Stimulated activated CD8-positive, alpha-beta memory T cell treated with anti-CD3 and anti-CD28 coated beads, Interleukin-12 subunit alpha, Interleukin-12 subunit beta, amount 100 ng/mL, for 1 hour (primary cell): ENCODE measurements at regions not wholly inside any gene's neighbourhood (a gene's known extent, or its start where the extent isn't known, plus 50 kb on each side); places are given as distances from the start of the nearest gene placed in this dataset.
"Not testable (repeated sequence)": the region's sequence is repeated elsewhere in the genome, so short reads cannot be mapped to it uniquely, and the experiment has no call there.

Experiments used
- DNase-seq: peaks from one replicate; pipeline ENCODE4 v3.0.0-alpha.2; 2020; ENCODE audit warnings: low read depth

DNA sequence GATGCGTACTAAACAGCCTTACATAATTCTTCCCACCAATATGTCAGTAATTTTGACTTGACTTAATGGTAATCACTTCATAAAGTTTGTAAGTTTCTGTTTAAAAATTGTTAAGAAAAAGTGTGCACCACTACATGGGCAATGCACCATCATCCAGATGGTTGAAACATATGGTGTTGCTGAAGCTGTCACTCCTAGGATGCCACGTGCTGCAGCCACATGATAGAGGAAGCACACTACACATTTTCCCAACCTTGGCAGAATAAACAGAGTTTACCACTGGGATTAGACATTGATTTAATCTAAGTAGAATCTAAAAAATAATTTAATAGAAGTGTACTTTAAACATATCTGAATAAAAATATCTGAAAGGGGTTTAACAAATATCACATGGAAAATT, 1209.9 kb downstream of the NSUN3 start:
- DNase-seq: no peak

DNA sequence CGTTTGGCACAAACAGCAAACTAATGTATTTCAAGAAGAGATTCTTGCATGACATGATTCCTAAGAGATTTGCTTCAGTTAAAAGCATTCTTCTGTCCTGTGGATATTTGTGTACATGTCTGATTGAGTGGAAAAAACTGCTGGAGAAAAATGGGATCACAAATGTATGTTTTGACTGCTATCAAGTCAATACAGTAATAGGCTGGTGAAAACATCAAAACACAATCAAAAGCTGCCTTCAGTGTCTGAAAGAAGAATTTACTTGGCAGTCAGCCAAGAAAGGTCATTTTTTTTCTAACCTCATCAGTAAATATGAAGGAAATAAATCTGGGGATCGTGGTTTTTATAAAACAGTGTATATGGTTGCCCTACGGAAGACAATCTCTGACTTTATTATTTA, 1214.8 kb downstream of the NSUN3 start:
- no peak for DNase-seq

DNA sequence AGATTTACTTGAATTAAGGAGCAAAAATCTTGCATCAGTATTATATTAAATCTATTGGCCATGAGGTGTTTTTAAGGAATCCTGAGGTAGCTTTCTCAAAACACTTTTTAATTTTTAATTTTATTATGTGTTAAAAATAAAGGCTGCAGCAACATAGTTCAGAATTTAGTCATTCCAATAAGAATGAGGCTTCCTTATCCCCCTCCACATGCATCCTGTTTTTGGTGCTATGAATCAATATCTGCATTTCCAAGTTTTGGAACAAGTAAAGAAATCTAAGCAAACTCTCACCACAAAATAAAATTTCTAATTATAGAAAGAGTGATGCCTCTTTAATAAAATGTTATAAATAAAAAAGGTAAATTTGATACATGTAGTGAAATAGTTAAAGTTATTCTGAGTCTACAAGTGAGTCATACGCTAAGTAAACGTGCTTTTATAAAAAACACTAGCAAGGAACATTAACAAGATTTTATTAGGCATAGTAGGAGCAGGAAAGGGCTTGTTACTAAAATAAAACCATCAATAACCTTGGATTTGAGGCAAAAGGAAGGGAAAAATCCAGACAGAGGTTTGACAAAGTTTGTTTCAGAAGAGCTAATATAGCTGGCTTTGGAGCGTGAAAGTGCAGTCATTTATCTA, 1218.0 kb downstream of the NSUN3 start:
- no peak for DNase-seq

DNA sequence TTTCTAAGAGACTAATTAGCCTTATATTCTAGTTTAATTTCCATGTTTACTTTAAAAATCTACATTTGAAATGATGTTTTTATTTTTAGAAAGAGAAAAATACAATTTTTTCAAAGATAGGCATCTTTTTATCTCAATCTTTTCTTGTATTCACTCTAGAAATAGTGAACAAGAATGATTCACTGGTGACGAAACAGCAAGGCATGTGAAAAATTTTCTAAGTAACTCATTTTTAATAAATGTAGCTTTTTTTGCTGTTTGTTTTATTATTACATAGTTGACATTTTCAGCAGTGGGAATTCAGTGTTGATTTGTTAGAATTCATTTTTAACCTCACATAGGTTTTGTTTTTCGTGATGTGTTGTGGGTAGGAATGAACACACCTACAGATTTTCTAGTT, 1226.4 kb downstream of the NSUN3 start:
- no peak for DNase-seq

DNA sequence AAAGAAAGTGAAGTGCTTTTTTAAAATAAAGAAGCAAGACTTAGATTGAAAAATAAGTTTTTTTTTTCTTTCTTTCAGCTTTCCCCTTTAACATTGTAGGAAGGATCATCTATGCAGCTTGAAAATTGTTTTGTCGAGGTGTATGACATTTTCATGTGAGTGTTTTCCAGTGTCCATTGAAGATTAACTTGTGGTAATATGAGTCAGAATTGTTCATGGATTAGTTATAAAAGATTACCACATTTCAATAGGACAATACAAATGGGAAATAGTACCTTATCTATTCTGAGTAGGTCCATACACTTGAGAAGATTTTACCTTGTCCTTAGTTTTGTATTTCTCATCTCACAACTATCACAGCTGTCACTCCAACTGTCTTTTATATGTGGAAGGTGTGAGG, 1234.7 kb downstream of the NSUN3 start:
- no peak for DNase-seq

DNA sequence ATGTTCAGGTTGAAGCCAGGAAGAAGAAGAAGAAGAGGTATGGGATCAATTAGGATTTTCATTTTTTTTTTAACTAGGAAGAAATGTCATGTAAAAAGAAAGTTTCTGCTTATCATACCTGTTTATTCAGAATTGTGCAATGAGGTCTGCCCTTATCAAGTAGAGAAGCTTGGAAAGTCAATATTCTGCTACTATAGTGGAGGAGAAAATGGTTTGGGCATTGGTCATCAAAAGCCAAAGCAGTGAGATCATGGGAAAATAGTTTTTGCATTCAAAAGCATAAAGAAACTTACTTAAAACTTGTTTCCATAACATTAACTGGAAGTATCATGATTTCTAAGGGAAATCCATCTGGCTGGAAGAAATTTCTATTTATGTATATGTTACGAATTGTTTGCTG, 1239.2 kb downstream of the NSUN3 start:
- no peak for DNase-seq

DNA sequence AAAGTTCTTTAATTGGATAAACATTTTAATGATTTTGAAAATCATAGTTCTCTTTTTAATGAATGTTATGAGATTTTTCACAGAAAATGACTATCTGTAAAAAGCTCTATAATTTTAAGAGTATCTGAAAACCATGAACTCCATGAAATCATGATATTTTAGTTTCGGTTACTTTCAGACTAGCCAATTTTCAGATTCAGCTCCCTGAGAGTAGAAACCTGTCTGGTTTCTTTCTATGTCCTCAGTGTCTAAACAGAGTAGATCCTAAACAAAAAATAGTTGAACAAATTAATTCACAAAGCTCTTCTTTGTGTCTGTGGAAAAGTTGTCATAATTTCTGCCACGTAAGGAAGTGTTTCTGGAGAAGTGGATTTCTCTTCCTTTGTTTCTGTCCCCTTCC, 1247.7 kb downstream of the NSUN3 start:
- DNase-seq: no peak

DNA sequence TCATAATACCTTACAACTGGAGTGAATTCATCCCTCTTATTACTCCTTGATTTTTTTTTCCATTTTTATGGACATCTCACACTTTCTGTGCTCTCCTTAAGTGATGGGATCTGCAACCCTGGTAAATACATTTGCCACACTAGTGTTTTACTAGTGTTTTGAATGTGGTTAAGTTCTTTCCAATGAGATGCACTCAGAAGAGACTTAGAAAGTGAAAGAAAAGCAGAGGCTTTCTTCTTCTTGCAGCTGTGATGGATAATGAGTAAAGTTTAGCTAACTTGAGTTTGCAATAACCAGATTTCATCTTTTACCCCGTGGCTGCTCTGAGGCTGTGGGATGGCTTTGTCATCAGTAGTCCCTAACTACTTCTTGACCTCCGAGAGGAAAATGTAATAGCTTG, 1248.4 kb downstream of the NSUN3 start:
- DNase-seq: no peak

DNA sequence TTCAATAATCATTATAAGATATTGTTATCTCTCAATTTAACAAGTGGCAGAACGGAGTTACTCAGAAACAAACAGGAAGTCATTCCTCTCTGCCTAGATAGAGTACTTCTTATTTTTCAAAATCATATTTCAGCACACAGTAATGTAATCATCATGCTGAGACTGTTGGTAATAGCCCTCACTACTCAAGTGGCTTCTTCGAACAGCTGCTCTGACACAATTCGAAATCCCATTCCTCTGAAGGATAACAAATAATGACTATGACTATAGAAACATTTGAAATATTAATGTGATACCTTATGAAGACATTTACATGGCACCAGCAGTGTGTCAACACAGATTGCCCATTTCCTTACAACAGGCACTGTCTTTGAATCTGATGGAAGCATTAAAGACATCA, 1249.8 kb downstream of the NSUN3 start:
- DNase-seq: no peak

DNA sequence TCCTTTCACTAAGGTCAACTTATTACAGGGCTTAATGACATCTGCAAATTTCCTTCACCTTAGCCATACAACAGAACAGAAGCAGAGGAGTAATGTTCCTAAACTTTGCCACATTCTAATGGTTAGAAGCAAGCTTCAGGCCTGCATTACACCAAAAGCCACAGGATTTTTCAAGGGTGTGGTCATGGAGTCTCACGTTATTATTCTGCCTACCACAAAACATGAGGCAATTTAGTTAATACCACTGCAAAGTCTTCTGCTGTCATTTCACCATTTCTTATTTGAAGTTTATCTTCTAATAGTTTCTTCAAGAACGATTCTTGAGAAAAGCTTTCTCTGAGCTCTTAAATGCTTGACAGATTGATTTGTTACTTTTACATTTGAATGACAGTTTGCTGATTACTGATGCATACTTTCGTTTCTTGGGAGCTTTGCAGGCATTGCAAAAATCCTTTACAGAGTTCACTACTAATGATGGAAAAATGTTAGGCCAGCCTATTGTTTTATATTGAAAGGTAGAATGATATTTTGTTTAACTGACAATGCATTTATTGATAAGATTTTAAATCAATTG, 1257.1 kb downstream of the NSUN3 start:
- DNase-seq: no peak

DNA sequence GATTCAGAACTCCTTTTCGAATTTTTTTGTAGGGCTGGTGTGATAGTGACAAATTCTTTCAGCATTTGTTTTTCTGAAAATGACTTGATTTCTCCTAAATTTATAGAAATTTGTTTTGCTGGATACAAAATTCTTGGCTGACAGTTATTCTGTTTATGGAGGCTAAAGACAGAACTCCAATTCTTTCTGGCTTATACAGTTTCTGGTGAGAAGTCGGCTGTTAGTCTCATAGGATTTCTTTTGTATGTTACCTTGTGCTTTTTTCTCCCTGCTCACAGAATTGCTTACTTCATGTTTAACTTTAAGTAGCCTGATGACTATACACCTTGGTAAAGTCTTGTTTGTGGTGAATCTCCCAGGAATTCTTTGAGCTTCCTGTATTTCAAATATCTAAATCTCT, 1264.6 kb downstream of the NSUN3 start:
- no peak for DNase-seq

DNA sequence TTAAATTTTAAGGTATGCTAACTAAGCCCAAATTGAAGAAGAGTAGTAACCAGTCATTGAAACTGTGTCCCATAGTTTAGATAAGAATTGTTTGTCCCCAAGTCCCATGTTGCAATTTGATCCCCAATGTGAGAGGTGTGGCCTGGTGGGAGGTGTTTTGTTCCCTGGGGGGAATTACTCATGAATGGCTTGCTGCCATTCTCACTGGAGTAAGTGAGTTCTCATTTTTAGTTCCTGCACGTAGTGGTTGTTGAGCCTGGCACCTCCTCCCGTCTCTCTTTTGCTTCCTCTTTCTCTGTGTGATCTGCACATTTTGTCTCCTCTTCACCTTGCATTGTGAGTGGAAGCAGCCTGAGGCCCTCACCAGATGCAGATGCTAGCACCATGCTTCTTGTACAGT, 1271.0 kb downstream of the NSUN3 start:
- no peak for DNase-seq

DNA sequence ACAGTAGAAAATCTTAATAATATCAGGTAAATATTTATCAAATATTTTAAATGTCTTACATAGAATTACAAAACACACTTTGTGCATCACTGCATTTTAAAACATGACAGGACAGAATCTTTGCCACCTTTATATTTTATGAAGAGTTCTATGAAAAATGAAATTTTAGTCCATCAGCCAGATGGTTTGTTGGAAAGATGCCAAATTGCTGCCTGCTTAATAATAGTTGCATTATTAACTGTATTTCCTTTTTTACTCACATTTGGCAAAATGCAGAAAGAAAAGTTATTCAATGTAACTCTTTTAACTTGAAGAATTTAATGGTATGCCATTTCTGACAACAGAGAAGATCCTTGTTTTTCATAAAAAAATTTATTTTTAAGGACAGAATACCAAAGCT, 1271.6 kb downstream of the NSUN3 start:
- no peak for DNase-seq

DNA sequence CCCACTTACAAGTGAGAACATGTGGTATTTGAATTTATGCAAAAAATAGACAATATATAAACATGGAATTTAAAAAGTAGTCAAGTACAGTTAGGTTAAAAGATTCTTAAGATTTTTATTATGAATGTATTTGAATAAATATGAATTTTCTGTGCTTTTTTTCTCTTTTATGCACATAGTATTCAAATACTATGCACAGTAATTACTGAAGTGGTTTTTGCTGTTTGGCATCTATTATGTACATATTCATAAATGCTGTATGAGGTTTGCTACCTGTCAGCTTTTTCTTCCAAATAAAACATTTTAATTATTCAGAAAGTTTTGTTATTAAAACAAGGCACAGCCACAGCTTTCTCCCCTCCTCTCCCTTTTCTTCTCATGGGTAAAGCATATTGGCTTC, 1272.7 kb downstream of the NSUN3 start:
- DNase-seq: no peak

DNA sequence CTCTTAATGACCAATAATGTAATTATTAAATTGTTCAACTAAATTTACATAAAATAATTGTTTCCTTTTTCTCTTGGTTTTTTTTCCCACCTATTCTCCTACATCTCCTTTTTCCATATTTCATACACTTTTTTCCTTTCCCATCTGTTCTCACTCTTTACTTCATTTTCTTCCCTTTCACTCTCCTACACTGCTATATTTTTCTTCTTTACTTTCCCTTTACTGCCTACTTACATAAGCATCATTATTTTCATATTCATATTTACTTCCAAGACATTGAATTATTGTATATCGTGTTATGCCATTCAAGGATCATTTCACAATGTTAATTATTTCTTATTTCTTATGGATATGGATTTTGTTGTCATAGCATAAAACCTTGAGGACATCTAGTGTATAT, 1275.6 kb downstream of the NSUN3 start:
- no peak for DNase-seq

DNA sequence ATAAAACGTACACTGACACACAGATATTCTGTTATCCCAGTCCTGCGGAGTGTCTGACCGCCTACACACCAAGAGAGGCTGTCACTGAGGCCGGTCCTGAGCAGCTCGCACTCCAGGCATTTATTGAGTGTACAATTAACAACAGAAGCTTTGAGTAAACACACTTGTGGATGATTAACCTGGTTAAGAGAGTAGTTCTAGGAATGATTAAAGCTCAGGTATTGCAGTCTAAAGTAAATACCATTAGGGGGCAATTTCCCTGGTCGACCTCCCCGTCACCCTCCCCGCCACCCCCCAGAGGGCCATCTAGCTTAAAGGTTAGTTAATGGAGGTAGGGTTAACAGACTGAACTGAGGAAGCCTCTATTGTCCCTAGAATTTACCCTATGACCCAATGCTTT, 1278.5 kb downstream of the NSUN3 start:
- no peak for DNase-seq

DNA sequence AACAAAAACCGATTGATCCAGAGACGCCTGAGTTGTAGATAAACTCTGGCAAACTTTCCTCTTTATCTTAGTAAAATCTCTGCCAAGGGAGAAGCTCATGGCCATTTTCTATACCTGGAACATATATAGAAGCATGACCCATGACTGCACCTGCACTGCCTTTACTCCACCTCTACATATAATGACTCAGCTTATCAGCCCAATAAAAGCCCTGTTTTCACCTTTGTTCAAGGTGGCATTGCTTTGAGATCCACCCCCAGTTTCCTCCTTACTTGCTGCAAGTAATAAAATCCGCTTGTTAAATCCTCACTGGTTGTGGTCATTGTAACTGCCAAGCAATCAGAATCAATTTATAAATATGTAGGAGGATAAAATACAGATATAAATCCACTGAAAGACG, 1280.4 kb downstream of the NSUN3 start:
- no peak for DNase-seq

DNA sequence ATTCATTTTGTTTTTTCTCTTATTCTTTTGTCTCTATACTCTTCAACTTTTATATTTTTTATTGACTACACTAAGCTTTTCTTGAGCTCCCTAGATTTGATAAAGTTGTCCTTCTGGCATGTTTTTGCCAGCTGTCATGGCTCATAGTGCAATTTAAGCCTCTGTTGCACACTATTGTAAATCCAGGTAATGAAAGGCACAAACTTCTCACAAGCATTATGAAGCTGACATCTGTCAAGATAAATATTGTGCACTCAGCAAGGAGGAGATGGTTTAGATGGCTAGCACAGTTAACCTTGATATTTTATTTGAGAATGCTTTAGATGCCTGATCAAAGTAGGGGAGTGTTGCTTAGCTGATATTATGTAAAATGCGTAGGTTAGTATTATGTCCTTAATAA, 1280.9 kb downstream of the NSUN3 start:
- no peak for DNase-seq

DNA sequence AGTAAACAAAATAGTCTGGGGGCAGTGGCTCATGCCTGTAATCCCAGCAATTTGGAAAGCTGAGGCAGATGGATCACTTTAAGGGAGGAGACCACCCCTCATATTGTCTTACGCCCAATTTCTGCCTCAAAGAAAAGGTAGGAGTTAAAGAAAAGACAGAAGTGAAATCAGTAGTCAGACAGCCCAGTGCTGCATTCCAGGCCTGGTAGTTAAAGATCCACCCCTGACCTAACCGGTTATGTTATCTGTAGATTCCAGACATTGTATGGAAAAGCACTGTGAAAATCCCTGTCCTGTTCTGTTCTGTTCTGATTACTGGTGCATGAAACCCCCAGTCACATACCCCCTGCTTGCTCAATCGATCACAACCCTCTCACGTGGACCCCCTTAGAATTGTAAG, 1285.1 kb downstream of the NSUN3 start:
- not testable (repeated sequence) for DNase-seq

DNA sequence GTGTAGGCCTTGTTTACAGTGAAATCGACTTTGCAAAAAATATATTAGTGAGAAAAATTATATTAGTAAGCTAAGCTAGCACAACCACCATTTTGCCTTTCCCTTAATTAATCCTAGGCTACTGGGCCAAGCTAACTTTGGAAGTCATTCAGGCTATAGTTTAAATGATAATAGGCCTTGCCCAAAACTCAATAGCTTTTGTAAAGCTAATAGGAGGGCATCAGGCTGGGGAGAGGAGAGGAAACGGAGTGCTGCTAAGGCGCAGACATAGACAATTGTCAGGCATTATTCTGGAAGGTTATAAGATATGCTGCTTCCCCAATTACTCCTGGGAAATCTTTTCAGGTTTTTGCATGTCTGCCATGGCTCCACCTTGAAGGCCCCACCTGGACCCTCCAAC, 1286.0 kb downstream of the NSUN3 start:
- DNase-seq: no peak

DNA sequence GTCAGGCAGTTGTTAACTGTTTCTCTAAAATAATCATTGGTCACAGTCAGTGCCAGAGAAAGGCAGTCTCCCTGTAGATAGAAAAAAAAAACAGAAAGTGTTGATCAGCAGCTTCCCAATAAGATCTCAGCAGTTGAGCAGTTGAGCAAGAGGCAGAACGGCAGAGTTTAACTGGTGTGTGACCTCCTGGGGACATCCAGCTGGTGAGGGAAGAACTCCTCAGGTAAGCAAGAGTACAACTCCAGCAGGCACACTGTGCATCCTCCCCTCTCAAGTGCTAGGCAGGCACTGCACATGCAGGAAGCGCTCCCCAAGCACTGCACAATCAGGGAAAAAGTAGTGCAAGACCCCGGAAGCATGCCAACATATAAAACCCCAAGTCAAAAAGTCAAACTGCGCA, 1287.2 kb downstream of the NSUN3 start:
- no peak for DNase-seq

DNA sequence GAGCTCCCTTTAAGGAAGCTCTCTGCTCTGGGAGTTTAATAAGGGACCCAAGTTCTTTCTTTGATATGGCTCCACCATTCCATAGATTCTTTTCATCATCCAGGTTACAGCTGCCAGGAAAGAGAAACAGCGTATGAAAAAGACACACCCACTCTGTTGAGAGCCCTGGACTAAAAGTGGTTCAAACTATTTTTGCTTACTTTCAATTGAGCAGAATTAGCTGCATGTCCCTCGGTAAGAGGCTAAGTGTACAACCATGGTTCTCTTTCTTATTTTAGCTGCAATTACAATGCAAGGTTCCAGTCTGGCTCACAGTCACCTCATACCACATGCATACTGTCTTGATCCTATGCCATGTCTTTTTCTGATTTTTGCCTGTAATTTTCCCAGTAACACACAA, 1288.3 kb downstream of the NSUN3 start:
- DNase-seq: no peak

DNA sequence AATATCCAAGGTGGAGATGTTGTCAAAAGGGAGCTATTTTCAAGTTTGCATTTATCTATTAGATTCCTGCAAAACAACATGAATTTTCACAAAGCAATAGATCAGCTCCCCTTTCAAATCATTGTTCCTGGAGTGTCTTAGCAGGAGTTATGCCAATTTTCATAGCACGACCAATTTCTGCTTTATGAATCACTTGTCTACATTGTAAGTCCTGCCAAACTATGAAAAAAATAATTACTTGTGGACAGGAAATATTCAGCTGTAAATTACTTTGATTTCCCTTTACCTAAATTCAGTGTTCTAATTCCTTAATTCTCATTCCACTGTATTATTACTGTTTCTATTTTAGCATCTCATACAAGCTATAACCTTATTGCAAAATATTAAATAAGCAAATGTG, 1289.6 kb downstream of the NSUN3 start:
- no peak for DNase-seq

DNA sequence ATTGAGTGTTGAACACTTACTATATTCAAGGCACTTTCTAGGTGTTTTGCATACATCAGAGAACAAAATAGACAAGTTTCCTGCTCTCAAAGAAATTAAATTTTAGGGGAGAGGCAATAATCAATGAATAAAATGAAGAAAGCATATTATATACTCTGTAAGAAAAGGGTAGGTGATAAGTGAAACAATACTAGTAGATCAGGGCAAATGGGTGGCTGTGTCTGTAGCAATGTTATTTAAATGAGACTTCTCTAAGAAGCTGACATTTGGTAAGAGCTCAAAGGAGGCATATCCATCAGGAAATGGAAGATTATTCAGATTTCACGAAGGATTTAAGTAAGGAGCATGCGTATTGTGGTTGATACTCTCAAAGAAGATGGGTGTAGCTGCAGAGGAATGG, 1291.6 kb downstream of the NSUN3 start:
- no peak for DNase-seq
